Esophagus muscularis mucosa (tissue), 4 donors: ENCODE measurements at regions not wholly inside any gene's neighbourhood (a gene's known extent, or its start where the extent isn't known, plus 50 kb on each side); places are given as distances from the start of the nearest gene placed in this dataset.

Source experiments
- DNase-seq: peaks from one replicate; pipeline ENCODE4 v3.0.0-alpha.2; 2017; ENCODE audit errors: extremely low spot score
- H3K27ac ChIP-seq, 4 donors: fragments of 200-600 bp; sonication (generic); replicated peaks in 1 of 4; 1 replicate in 3 of 4; 2 replicates in 1 of 4; pipeline ENCODE4 v1.5.1; 2016 to 2019; ENCODE audit warnings: mild to moderate bottlenecking in 1 of 4
- H3K27me3 ChIP-seq, 4 donors: fragments of 200-600 bp; sonication (generic); one replicate each; pipeline versions ENCODE4 v1.5.1 to v1.6.0; 2016 to 2019
- H3K36me3 ChIP-seq, 4 donors: fragments of 200-600 bp; sonication (generic); one replicate each; pipeline ENCODE4 v1.5.1; 2016 to 2019
- H3K4me1 ChIP-seq, 4 donors: fragments of 200-600 bp; sonication (generic); one replicate each; pipeline ENCODE4 v1.5.1; 2016 to 2019
- H3K4me3 ChIP-seq, 4 donors: fragments of 200-600 bp; sonication (generic); 1 replicate in 2 of 4; 2 replicates in 2 of 4; pipeline ENCODE4 v1.5.1; 2016 to 2019; ENCODE audit warnings: mild to moderate bottlenecking in 4 of 4, moderate library complexity in 1 of 4
- H3K9me3 ChIP-seq, 4 donors: fragments of 200-600 bp; sonication (generic); 1 replicate in 3 of 4; 2 replicates in 1 of 4; pipeline ENCODE4 v1.5.1; 2016 to 2019
- CTCF ChIP-seq, 3 experiments: fragments of 200-600 bp in 2 of 3; fragments of 450-650 bp in 1 of 3; sonication (generic) in 2 of 3; IDR thresholded peaks; one replicate each; pipeline ENCODE4 v1.5.1; 2017 to 2019; ENCODE audit warnings: antibody characterized with exemption in 3 of 3, mild to moderate bottlenecking in 2 of 3, moderate library complexity in 1 of 3
- EP300 ChIP-seq: sonication (generic); formaldehyde crosslinking; IDR thresholded peaks from one replicate; pipeline ENCODE4 v1.6.1; 2017; ENCODE audit warnings: antibody characterized with exemption
- POLR2A ChIP-seq: fragments of 450-650 bp; IDR thresholded peaks from one replicate; pipeline ENCODE4 v1.6.1; 2017; ENCODE audit warnings: antibody characterized with exemption, moderate library complexity, mild to moderate bottlenecking, low read depth
- POLR2AphosphoS5 ChIP-seq, 2 donors: sonication (generic); formaldehyde crosslinking; IDR thresholded peaks; one replicate each; pipeline ENCODE4 v1.6.1; 2017; ENCODE audit warnings: antibody characterized with exemption in 2 of 2
- WGBS: methylation state at CpG from one replicate; pipeline ENCODE4 v1.1.5; 2018; 5-methylcytosine and 5-hydroxymethylcytosine counted together
- intact Hi-C: fragments of 100-400 bp; cut with DNase I; formaldehyde crosslinking; loops from one replicate; pipeline ENCODE4 v1.15.1; 2023

- TF ChIP-seq POLR2AphosphoS5 (IDR thresholded peaks at IDR 0.05) = no peak
- no peak for TF ChIP-seq EP300
- no peak for TF ChIP-seq CTCF (IDR thresholded peaks at IDR 0.05)
- no peak for TF ChIP-seq POLR2A
- H3K27ac ChIP-seq = no peak overlapping the region
- DNase-seq = no peak
- no peak overlapping the region for H3K4me3 ChIP-seq
- H3K4me1 ChIP-seq = no peaks in the 10 kb centered on the region
- H3K9me3 ChIP-seq = no peaks in the 10 kb centered on the region
- intact Hi-C loops = no loop called here
- H3K36me3 ChIP-seq = no peaks in the 10 kb centered on the region
- H3K27me3 ChIP-seq = peaks cover 0 to 35% (median 0%) of the 10 kb centered on the region in 4 donors
Observed at GRCh38 chr3:127066635-127067034, 83.7 kb downstream of the PLXNA1 start.

DNA sequence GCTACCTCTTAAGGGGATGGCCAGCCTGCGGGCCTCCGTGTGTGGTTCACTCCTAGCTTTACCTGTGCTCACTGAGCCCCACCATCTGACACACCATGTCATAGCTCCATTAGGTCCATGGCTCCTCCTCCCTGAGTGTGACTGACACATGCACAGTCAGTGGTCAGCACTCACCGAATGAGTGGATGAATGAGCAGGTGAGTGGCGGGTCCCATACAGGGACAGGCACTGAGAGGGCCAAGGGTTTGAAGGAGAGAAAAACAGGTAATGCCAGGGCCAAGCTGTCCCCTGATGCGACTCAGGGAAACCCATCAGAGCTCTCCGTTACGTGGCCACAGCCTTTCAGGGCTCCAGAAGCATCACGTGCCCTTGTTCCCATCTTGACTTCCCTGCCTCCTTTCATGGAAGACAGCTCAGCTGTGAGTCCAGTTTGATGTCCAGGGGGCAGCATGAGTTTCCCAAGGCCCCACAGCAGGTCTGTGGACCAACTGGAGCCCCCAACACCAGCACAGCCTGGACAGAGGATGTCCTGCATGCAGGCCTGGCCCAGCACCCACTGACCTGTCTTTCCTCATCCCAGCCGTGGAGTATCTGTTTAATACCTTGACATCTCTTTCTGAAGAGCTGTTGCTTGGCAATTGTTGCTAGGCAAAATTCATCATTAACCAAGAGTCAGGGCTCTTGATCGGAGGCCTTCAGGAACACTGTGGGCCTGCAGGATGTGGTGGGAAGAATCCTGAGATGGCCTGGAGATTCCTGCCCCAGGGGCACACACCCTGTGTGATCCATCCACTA, 84.4 kb downstream of the PLXNA1 start:
- no peak for DNase-seq

DNA sequence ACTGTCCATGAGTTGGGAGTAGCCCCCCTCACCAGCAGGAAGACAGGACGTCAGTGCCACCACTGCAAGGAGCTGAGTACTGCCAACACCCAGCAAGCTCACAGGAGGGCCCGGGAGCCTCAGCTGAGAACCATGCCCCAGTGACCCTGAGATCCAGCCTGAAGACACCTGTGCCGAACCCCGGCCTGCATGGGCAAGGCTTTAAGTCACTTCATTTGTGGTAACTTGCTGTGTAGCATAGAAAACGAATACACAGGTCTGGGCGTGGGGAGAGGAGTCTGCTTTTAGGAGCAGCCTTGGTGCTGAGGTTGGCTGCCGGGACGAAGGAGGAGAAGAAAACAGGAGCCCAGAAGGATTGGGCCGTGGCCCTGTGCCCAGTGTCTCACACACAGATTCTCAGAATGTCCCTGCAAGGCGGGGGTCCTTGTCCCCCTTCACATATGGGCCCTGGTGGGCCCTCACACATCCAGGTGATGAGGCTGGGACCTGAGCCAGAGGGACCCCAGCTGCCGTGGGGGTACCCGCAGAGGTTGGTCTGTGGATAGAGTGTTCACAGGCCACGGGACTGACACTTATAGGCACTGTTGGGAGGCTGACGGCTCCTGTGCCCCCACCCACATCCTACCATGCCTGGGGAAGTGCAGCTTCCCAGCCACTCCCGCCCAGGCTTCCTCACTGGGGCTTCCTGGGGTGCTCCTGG, 85.3 kb downstream of the PLXNA1 start:
- DNase-seq = no peak
- intact Hi-C loops = no loop called here
- Histone ChIP-seq H3K9me3 (no peaks in the 10 kb centered on the region), H3K27me3 (peaks cover 0 to 38% (median 0%) of the 10 kb centered on the region in 4 donors), H3K27ac (no peak overlapping the region), H3K4me3 (no peak overlapping the region), H3K4me1 (peaks cover 0 to 7% (median 2%) of the 10 kb centered on the region in 4 donors), H3K36me3 (no peaks in the 10 kb centered on the region)
- 86% methylated on average over 11 of the region's 15 CpGs for WGBS
- TF ChIP-seq POLR2AphosphoS5 (IDR thresholded peaks at IDR 0.05) (no peak), POLR2A (no peak), EP300 (no peak), CTCF (IDR thresholded peaks at IDR 0.05) (no peak)

More for the DNA sequence above, 84.4 kb downstream of the PLXNA1 start:
- TF ChIP-seq CTCF (IDR thresholded peaks at IDR 0.05) (no peak), EP300 (no peak), POLR2AphosphoS5 (IDR thresholded peaks at IDR 0.05) (no peak), POLR2A (no peak)
- no peaks in the 10 kb centered on the region for H3K36me3 ChIP-seq
- intact Hi-C loops = no loop called here
- no peak overlapping the region for H3K4me3 ChIP-seq
- WGBS = 87% methylated on average over 10 of the region's 10 CpGs
- H3K27ac ChIP-seq = no peak overlapping the region
- H3K9me3 ChIP-seq = no peaks in the 10 kb centered on the region
- peaks cover 0 to 38% (median 0%) of the 10 kb centered on the region in 4 donors for H3K27me3 ChIP-seq
- H3K4me1 ChIP-seq = no peaks in the 10 kb centered on the region

- no peak for TF ChIP-seq POLR2AphosphoS5 (IDR thresholded peaks at IDR 0.05)
- no peak for TF ChIP-seq EP300
- TF ChIP-seq POLR2A = no peak
- TF ChIP-seq CTCF (IDR thresholded peaks at IDR 0.05) = no peak
- no peak overlapping the region for H3K27ac ChIP-seq
- WGBS = 89% methylated on average over 9 of the region's 9 CpGs
Observed at GRCh38 chr3:127068871-127069270, 86.0 kb downstream of the PLXNA1 start.

More at GRCh38 chr3:127068871-127069270, 86.0 kb downstream of the PLXNA1 start:
- peaks cover 0 to 38% (median 0%) of the 10 kb centered on the region in 4 donors for H3K27me3 ChIP-seq
- H3K4me3 ChIP-seq = no peak overlapping the region
- intact Hi-C loops = no loop called here
- no peak for DNase-seq
- H3K4me1 ChIP-seq = peaks cover 0 to 13% (median 5%) of the 10 kb centered on the region in 4 donors
- H3K9me3 ChIP-seq = no peaks in the 10 kb centered on the region
- H3K36me3 ChIP-seq = no peaks in the 10 kb centered on the region
